GM12878 (cell line): ENCODE measurements at regions not wholly inside any gene's neighbourhood (a gene's known extent, or its start where the extent isn't known, plus 50 kb on each side); places are given as distances from the start of the nearest gene placed in this dataset.

ENCODE experiments used
- CBX5 ChIP-seq: sonication (generic); IDR thresholded peaks from 2 replicates; pipeline ENCODE4 v1.6.1; 2016; ENCODE audit warnings: low read depth, moderate library complexity, mild to moderate bottlenecking, inconsistent platforms
- EZH2 ChIP-seq: IDR thresholded peaks from 2 replicates; pipeline ENCODE4 v1.6.1; 2012; ENCODE audit warnings: low read depth, mild to moderate bottlenecking, control low read depth, inconsistent platforms, low read length, borderline replicate concordance; ENCODE audit not compliant: control insufficient read depth
- NFXL1 ChIP-seq: fragments of 450-650 bp; IDR thresholded peaks from 2 replicates; pipeline ENCODE4 v1.6.1; 2017; ENCODE audit warnings: antibody characterized with exemption, mild to moderate bottlenecking, borderline replicate concordance
- NRF1 ChIP-seq: conservative IDR thresholded peaks from 2 replicates; pipeline ENCODE4 v1.6.1; 2011; ENCODE audit warnings: mild to moderate bottlenecking, low read depth, low read length, improper control_type of control experiment
- SP1 ChIP-seq: IDR thresholded peaks from one replicate; pipeline ENCODE4 v1.6.1; 2011; ENCODE audit warnings: low read depth, low read length
- SPI1 ChIP-seq: IDR thresholded peaks from 2 replicates; pipeline ENCODE4 v1.6.1; 2011; ENCODE audit warnings: low read depth, mild to moderate bottlenecking, low read length, moderate library complexity, borderline replicate concordance; ENCODE audit not compliant: insufficient read depth
- TF ChIP-seq, protein P1 (sequence below): IDR thresholded peaks from 2 replicates; pipeline ENCODE4 v1.6.1; 2011; ENCODE audit warnings: mild to moderate bottlenecking, low read depth, low read length, moderate library complexity; ENCODE audit not compliant: insufficient replicate concordance
- TF ChIP-seq, protein P2 (sequence below), 3 experiments: IDR thresholded peaks in 2 of 3; conservative IDR thresholded peaks in 1 of 3; 2 replicates each; pipeline ENCODE4 v1.5.1; 2011; ENCODE audit warnings: low read depth in 3 of 3, low read length in 3 of 3, mild to moderate bottlenecking in 3 of 3, control low read depth in 2 of 3, moderate library complexity in 2 of 3, inconsistent platforms in 1 of 3, mixed read lengths in 1 of 3; ENCODE audit not compliant: control insufficient read depth in 2 of 3, insufficient read depth in 1 of 3; ENCODE audit errors: extremely low read depth in 1 of 3
- TF ChIP-seq, protein P3 (sequence below): fragments of 450-650 bp; IDR thresholded peaks from 2 replicates; pipeline ENCODE4 v1.6.1; 2018; ENCODE audit warnings: mild to moderate bottlenecking, low read depth, moderate library complexity; ENCODE audit not compliant: partially characterized antibody
- TF ChIP-seq, protein P4 (sequence below): IDR thresholded peaks from 2 replicates; pipeline ENCODE4 v1.6.1; 2011; ENCODE audit warnings: low read depth, mild to moderate bottlenecking, low read length, moderate library complexity, borderline replicate concordance; ENCODE audit errors: extremely low read depth
- TF ChIP-seq, protein P5 (sequence below): IDR thresholded peaks from 2 replicates; pipeline ENCODE4 v1.6.1; 2012; ENCODE audit warnings: low read depth, low read length, improper control_type of control experiment

DNA sequence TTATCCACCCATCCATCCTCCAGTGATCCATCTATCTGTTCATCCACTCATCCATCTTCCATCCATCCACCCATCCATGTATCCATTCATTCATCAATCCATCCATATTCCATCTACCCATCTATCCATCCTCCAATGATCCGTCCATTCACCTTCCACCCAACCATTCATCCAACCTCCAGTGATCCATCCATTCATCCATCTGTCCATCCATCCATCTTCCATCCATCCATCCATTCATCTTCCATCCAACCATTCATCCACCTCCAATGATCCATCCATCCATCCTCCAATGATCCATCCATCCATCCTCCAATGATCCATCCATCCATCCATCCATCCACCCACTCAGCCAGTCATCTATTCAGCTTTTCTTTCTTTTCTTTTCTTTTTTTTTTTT, 156.5 kb upstream of the WSCD1 start:
- no peak for TF ChIP-seq SP1
- no peak for TF ChIP-seq CBX5
- TF ChIP-seq, protein P1, sequence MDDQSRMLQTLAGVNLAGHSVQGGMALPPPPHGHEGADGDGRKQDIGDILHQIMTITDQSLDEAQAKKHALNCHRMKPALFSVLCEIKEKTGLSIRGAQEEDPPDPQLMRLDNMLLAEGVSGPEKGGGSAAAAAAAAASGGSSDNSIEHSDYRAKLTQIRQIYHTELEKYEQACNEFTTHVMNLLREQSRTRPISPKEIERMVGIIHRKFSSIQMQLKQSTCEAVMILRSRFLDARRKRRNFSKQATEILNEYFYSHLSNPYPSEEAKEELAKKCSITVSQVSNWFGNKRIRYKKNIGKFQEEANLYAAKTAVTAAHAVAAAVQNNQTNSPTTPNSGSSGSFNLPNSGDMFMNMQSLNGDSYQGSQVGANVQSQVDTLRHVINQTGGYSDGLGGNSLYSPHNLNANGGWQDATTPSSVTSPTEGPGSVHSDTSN: no peak
- TF ChIP-seq, protein P2, sequence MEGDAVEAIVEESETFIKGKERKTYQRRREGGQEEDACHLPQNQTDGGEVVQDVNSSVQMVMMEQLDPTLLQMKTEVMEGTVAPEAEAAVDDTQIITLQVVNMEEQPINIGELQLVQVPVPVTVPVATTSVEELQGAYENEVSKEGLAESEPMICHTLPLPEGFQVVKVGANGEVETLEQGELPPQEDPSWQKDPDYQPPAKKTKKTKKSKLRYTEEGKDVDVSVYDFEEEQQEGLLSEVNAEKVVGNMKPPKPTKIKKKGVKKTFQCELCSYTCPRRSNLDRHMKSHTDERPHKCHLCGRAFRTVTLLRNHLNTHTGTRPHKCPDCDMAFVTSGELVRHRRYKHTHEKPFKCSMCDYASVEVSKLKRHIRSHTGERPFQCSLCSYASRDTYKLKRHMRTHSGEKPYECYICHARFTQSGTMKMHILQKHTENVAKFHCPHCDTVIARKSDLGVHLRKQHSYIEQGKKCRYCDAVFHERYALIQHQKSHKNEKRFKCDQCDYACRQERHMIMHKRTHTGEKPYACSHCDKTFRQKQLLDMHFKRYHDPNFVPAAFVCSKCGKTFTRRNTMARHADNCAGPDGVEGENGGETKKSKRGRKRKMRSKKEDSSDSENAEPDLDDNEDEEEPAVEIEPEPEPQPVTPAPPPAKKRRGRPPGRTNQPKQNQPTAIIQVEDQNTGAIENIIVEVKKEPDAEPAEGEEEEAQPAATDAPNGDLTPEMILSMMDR (IDR thresholded peaks at IDR 0.05 in 2 of 3, conservative IDR thresholded peaks at IDR 0.05 in 1 of 3; ENCODE audit: control insufficient read depth in 2 of 3, extremely low read depth in 1 of 3, insufficient read depth in 1 of 3, low read depth in 3 of 3, low read length in 3 of 3): no peak
- no peak for TF ChIP-seq SPI1
- no peak for TF ChIP-seq NFXL1
- TF ChIP-seq, protein P3, sequence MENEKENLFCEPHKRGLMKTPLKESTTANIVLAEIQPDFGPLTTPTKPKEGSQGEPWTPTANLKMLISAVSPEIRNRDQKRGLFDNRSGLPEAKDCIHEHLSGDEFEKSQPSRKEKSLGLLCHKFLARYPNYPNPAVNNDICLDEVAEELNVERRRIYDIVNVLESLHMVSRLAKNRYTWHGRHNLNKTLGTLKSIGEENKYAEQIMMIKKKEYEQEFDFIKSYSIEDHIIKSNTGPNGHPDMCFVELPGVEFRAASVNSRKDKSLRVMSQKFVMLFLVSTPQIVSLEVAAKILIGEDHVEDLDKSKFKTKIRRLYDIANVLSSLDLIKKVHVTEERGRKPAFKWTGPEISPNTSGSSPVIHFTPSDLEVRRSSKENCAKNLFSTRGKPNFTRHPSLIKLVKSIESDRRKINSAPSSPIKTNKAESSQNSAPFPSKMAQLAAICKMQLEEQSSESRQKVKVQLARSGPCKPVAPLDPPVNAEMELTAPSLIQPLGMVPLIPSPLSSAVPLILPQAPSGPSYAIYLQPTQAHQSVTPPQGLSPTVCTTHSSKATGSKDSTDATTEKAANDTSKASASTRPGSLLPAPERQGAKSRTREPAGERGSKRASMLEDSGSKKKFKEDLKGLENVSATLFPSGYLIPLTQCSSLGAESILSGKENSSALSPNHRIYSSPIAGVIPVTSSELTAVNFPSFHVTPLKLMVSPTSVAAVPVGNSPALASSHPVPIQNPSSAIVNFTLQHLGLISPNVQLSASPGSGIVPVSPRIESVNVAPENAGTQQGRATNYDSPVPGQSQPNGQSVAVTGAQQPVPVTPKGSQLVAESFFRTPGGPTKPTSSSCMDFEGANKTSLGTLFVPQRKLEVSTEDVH: no peak
- no peak for TF ChIP-seq EZH2
- no peak for TF ChIP-seq NRF1
- TF ChIP-seq, protein P4, sequence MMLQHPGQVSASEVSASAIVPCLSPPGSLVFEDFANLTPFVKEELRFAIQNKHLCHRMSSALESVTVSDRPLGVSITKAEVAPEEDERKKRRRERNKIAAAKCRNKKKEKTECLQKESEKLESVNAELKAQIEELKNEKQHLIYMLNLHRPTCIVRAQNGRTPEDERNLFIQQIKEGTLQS: no peak
- TF ChIP-seq, protein P5, sequence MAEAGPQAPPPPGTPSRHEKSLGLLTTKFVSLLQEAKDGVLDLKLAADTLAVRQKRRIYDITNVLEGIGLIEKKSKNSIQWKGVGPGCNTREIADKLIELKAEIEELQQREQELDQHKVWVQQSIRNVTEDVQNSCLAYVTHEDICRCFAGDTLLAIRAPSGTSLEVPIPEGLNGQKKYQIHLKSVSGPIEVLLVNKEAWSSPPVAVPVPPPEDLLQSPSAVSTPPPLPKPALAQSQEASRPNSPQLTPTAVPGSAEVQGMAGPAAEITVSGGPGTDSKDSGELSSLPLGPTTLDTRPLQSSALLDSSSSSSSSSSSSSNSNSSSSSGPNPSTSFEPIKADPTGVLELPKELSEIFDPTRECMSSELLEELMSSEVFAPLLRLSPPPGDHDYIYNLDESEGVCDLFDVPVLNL: no peak
